Spleen (tissue), 11 donors: ENCODE measurements at regions not wholly inside any gene's neighbourhood (a gene's known extent, or its start where the extent isn't known, plus 50 kb on each side); places are given as distances from the start of the nearest gene placed in this dataset.

Source experiments
- DNase-seq: peaks from one replicate; pipeline ENCODE4 v3.0.0-alpha.2; 2020
- H3K27ac ChIP-seq, 8 donors: fragments of 200-600 bp; sonication (generic) in 7 of 8; 1 replicate in 4 of 8; 2 replicates in 4 of 8; pipeline versions ENCODE4 v1.5.0 to v1.8.0; 2016 to 2021; ENCODE audit warnings: inconsistent platforms in 4 of 8, mild to moderate bottlenecking in 4 of 8, moderate library complexity in 1 of 8
- H3K27me3 ChIP-seq, 7 donors: fragments of 200-600 bp; sonication (generic) in 6 of 7; replicated peaks in 1 of 7; 1 replicate in 4 of 7; 2 replicates in 3 of 7; pipeline versions ENCODE4 v1.5.0 to v1.8.0; 2016 to 2021; ENCODE audit warnings: inconsistent platforms in 3 of 7, mild to moderate bottlenecking in 1 of 7
- H3K36me3 ChIP-seq, 6 donors: fragments of 200-600 bp; sonication (generic) in 5 of 6; 1 replicate in 4 of 6; 2 replicates in 2 of 6; pipeline versions ENCODE4 v1.5.0 to v1.8.0; 2016 to 2021; ENCODE audit warnings: inconsistent platforms in 2 of 6
- H3K4me1 ChIP-seq, 6 donors: fragments of 200-600 bp; sonication (generic) in 5 of 6; 1 replicate in 3 of 6; 2 replicates in 3 of 6; pipeline versions ENCODE4 v1.5.0 to v1.8.0; 2016 to 2021; ENCODE audit warnings: inconsistent platforms in 3 of 6
- H3K4me3 ChIP-seq, 8 donors: fragments of 200-600 bp; sonication (generic) in 7 of 8; 1 replicate in 4 of 8; 2 replicates in 4 of 8; pipeline versions ENCODE4 v1.5.0 to v1.8.0; 2016 to 2021; ENCODE audit warnings: inconsistent platforms in 4 of 8, mild to moderate bottlenecking in 4 of 8, moderate library complexity in 2 of 8
- H3K9me3 ChIP-seq, 8 donors: fragments of 200-600 bp; sonication (generic) in 7 of 8; 1 replicate in 4 of 8; 2 replicates in 4 of 8; pipeline versions ENCODE4 v1.5.0 to v1.8.0; 2016 to 2021; ENCODE audit warnings: inconsistent platforms in 4 of 8
- POLR2A ChIP-seq, 3 donors: fragments of 450-650 bp; IDR thresholded peaks; one replicate each; pipeline ENCODE4 v1.5.1; 2017; ENCODE audit warnings: antibody characterized with exemption in 3 of 3, mild to moderate bottlenecking in 1 of 3
- POLR2AphosphoS5 ChIP-seq, 3 donors: sonication (generic); formaldehyde crosslinking; IDR thresholded peaks; one replicate each; pipeline ENCODE4 v1.5.1; 2017; ENCODE audit warnings: antibody characterized with exemption in 3 of 3
- WGBS, 5 donors: extraction: QIAGEN DNeasy Blood & Tissue Kit in 3 of 5; methylation state at CpG; one replicate each; pipeline versions ENCODE4 v1.1.5 to v1.1.7; 2013 to 2018; 5-methylcytosine and 5-hydroxymethylcytosine counted together
- intact Hi-C: fragments of 100-400 bp; cut with DNase I; formaldehyde crosslinking; loops from one replicate; pipeline ENCODE4 v1.15.0; 2023; ENCODE audit warnings: low total_unique reads
- TF ChIP-seq, protein P1 (sequence below), 11 experiments: fragments of 200-600 bp in 7 of 11; fragments of 450-650 bp in 4 of 11; sonication (generic) in 4 of 11; IDR thresholded peaks in 8 of 11; conservative IDR thresholded peaks in 3 of 11; 1 replicate in 7 of 11; 2 replicates in 4 of 11; pipeline versions ENCODE4 v1.4.0 to v1.8.0; 2016 to 2021; ENCODE audit warnings: antibody characterized with exemption in 11 of 11, inconsistent platforms in 4 of 11, mild to moderate bottlenecking in 1 of 11
- donor health status: healthy with polysubstance abuse.
- donor health status: DM: no; HTN: no; CAD: no; lungs with moderate emphysema.
- donor health status: DM: no; HTN: no; CAD: no.
- donor health status: Bipolar disorder and iron deficiency.
- donor health status: healthy.
- donor health status: DM: no; HTN: no; CAD: no.
- donor health status: DM: yes; HTN: yes; CAD: no.

DNA sequence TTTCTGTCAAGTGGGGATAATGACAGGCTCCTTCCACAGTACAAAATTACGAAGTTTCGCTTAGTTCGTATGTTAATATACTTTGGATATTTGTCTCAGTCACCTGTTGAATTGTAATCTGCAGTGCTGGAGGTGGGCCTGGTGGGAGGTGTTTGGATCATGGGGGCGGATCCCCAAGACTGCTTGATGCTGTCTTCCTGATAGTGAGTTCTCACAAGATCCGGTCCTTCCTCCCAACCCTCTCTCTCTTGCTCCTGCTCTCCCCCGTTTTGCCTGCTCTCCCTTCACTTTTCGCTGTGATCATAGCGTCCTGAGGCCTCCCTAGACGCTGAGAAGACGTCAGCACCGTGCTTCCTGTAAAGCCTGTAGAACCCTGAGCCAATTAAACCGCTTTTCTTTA, 97.1 kb upstream of the EPB41L3 start:
- no peak for DNase-seq
- no peaks in the 10 kb centered on the region for H3K9me3 ChIP-seq
- TF ChIP-seq POLR2AphosphoS5 (IDR thresholded peaks at IDR 0.05), result no peak
- TF ChIP-seq, protein P1, sequence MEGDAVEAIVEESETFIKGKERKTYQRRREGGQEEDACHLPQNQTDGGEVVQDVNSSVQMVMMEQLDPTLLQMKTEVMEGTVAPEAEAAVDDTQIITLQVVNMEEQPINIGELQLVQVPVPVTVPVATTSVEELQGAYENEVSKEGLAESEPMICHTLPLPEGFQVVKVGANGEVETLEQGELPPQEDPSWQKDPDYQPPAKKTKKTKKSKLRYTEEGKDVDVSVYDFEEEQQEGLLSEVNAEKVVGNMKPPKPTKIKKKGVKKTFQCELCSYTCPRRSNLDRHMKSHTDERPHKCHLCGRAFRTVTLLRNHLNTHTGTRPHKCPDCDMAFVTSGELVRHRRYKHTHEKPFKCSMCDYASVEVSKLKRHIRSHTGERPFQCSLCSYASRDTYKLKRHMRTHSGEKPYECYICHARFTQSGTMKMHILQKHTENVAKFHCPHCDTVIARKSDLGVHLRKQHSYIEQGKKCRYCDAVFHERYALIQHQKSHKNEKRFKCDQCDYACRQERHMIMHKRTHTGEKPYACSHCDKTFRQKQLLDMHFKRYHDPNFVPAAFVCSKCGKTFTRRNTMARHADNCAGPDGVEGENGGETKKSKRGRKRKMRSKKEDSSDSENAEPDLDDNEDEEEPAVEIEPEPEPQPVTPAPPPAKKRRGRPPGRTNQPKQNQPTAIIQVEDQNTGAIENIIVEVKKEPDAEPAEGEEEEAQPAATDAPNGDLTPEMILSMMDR (IDR thresholded peaks at IDR 0.05 in 8 of 11, conservative IDR thresholded peaks at IDR 0.05 in 3 of 11), result no peak
- TF ChIP-seq POLR2A (IDR thresholded peaks at IDR 0.05), result no peak
- H3K27me3 ChIP-seq, result peaks cover 0 to 28% (median 0%) of the 10 kb centered on the region in 7 donors
- H3K27ac ChIP-seq, result no peak overlapping the region
- no peaks in the 10 kb centered on the region for H3K36me3 ChIP-seq
- H3K4me3 ChIP-seq, result no peak overlapping the region
- no peaks in the 10 kb centered on the region for H3K4me1 ChIP-seq
- WGBS, 5 donors, result 64 to 81% (median 71%) methylated on average over 12 of the region's 12 CpGs
- intact Hi-C loops, result no loop called here

DNA sequence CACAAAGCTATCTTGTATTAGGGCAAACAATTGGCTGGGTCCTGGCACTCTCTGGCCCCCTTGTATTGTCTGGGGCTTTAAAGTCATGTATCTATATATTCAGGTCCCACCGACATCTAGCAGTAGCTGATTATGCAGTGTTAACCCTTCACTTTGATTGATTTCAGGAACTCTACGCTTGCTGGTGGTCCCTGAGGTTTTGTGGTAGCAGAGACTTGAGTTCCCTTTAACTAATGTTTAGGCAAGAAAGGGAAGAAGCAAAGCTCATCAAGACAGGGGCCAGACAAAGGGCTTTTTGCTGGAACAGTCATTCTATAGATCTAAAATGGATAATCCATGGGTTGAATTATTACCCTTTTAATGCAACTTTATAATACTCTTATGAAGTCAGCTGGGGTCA, 95.3 kb upstream of the EPB41L3 start:
- intact Hi-C loops, result no loop called here
- 2 to 12% (median 7%) methylated on average over 2 of the region's 2 CpGs for WGBS, 5 donors
- H3K36me3 ChIP-seq, result no peaks in the 10 kb centered on the region
- H3K4me1 ChIP-seq, result no peaks in the 10 kb centered on the region
- no peak for DNase-seq
- H3K27ac ChIP-seq, result no peak overlapping the region
- H3K4me3 ChIP-seq, result no peak overlapping the region
- H3K27me3 ChIP-seq, result peaks cover 0 to 29% (median 0%) of the 10 kb centered on the region in 7 donors
- H3K9me3 ChIP-seq, result no peaks in the 10 kb centered on the region
- TF ChIP-seq POLR2A (IDR thresholded peaks at IDR 0.05), result no peak
- TF ChIP-seq, protein P1 (IDR thresholded peaks at IDR 0.05 in 8 of 11, conservative IDR thresholded peaks at IDR 0.05 in 3 of 11), result no peak
- TF ChIP-seq POLR2AphosphoS5 (IDR thresholded peaks at IDR 0.05), result no peak

DNA sequence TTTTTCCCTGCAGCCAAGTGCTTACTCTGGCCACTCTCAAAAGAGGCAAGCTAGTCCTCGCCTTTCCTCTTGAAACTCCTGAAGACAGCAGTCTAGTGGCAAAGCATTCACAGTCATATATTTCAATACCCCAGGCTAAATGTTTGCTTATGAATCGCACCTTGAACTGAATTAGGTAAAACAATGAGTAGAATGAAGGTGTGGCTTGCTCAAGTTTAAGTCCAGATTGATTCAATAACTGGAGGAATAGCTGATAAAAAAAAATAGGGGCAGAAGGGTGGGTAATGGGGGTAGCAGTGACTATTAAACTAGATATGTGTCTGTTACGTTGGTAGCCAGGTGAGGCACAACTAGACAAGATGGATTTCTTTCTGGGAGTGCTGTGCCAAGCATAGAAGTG, 88.2 kb upstream of the EPB41L3 start:
- no peaks in the 10 kb centered on the region for H3K9me3 ChIP-seq
- 79 to 86% (median 81%) methylated on average over 3 of the region's 3 CpGs for WGBS, 5 donors
- H3K4me1 ChIP-seq, result peaks cover 4 to 34% (median 24%) of the 10 kb centered on the region in 6 donors
- H3K27ac ChIP-seq, result no peak overlapping the region
- TF ChIP-seq POLR2AphosphoS5 (IDR thresholded peaks at IDR 0.05), result no peak
- TF ChIP-seq, protein P1 (IDR thresholded peaks at IDR 0.05 in 8 of 11, conservative IDR thresholded peaks at IDR 0.05 in 3 of 11), result no peak
- TF ChIP-seq POLR2A (IDR thresholded peaks at IDR 0.05), result no peak
- no peak overlapping the region for H3K4me3 ChIP-seq
- peaks cover 0 to 69% (median 29%) of the 10 kb centered on the region in 7 donors for H3K27me3 ChIP-seq
- no peaks in the 10 kb centered on the region for H3K36me3 ChIP-seq
- intact Hi-C loops, result no loop called here
- DNase-seq, result no peak

DNA sequence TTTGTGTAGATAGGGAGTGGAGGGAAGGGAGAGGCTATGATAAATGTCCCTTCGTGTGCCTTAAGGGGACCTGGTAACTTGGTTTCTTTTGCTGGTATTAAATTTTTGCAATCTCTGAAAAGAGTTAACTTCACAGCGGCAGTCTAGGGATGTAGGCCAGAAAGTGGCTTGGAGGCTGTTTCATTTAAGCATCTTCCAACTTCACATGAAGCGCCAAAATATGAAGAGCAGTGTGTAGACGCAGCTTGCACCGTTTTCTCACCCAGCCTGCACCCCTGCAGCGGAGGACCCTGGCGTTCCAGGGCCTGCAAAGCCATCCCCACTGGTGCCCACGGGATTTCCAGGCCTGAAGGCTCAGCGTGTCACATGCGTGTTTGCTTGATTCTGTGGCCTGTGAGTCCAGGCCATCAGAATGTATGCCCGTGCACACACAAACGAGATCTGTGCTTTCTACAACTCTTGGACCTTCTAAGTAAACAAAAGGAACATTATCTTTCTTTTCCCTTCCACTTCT, 87.2 kb upstream of the EPB41L3 start:
- 72 to 77% (median 73%) methylated on average over 12 of the region's 12 CpGs for WGBS, 5 donors
- no peaks in the 10 kb centered on the region for H3K9me3 ChIP-seq
- H3K36me3 ChIP-seq, result no peaks in the 10 kb centered on the region
- H3K4me3 ChIP-seq, result peak overlapping the region in 3 of 8 donors; percentile 60 to 78 (median 64)
- intact Hi-C loops, result no loop called here
- peaks cover 4 to 34% (median 24%) of the 10 kb centered on the region in 6 donors for H3K4me1 ChIP-seq
- peaks cover 0 to 70% (median 31%) of the 10 kb centered on the region in 7 donors for H3K27me3 ChIP-seq
- TF ChIP-seq POLR2A (IDR thresholded peaks at IDR 0.05) (no peak), POLR2AphosphoS5 (IDR thresholded peaks at IDR 0.05) (no peak)
- TF ChIP-seq, protein P1 (IDR thresholded peaks at IDR 0.05 in 8 of 11, conservative IDR thresholded peaks at IDR 0.05 in 3 of 11), result no peak
- H3K27ac ChIP-seq, result no peak overlapping the region
- DNase-seq, result no peak
